Liver (tissue), 8 donors: ENCODE measurements at regions not wholly inside any gene's neighbourhood (a gene's known extent, or its start where the extent isn't known, plus 50 kb on each side); places are given as distances from the start of the nearest gene placed in this dataset.

Source experiments
- DNase-seq: peaks from one replicate; pipeline ENCODE4 v3.0.0-alpha.2; 2017; ENCODE audit warnings: low spot score
- H3K27ac ChIP-seq, 2 donors: one replicate each; pipeline ENCODE4 v1.7.0; 2013; ENCODE audit warnings: inconsistent platforms in 2 of 2, low read length in 2 of 2, control low read depth in 1 of 2, low read depth in 1 of 2, mild to moderate bottlenecking in 1 of 2
- H3K27me3 ChIP-seq, 4 donors: one replicate each; pipeline versions ENCODE4 v1.6.1 to v1.7.0; 2013; ENCODE audit warnings: low read length in 3 of 4, inconsistent platforms in 1 of 4, mild to moderate bottlenecking in 1 of 4, moderate library complexity in 1 of 4; ENCODE audit not compliant: control insufficient read depth in 4 of 4, insufficient read depth in 4 of 4
- H3K36me3 ChIP-seq, 4 donors: one replicate each; pipeline versions ENCODE4 v1.6.1 to v1.7.0; 2013; ENCODE audit warnings: low read length in 3 of 4, mild to moderate bottlenecking in 3 of 4, low read depth in 1 of 4, moderate library complexity in 1 of 4; ENCODE audit not compliant: control insufficient read depth in 4 of 4, insufficient read depth in 3 of 4
- H3K4me1 ChIP-seq, 4 donors: one replicate each; pipeline versions ENCODE4 v1.6.1 to v1.7.0; 2013; ENCODE audit warnings: low read length in 3 of 4, mild to moderate bottlenecking in 3 of 4, moderate library complexity in 1 of 4; ENCODE audit not compliant: control insufficient read depth in 4 of 4, insufficient read depth in 4 of 4
- H3K4me3 ChIP-seq, 3 donors: one replicate each; pipeline versions ENCODE4 v1.6.1 to v1.7.0; 2013; ENCODE audit warnings: low read length in 3 of 3, control low read depth in 1 of 3, low read depth in 1 of 3, mild to moderate bottlenecking in 1 of 3
- H3K9ac ChIP-seq, 2 donors: one replicate each; pipeline ENCODE4 v1.7.0; 2013; ENCODE audit warnings: low read length in 2 of 2, mild to moderate bottlenecking in 2 of 2, moderate library complexity in 2 of 2, control low read depth in 1 of 2, low read depth in 1 of 2
- H3K9me3 ChIP-seq, 4 donors: one replicate each; pipeline versions ENCODE4 v1.6.1 to v1.7.0; 2013; ENCODE audit warnings: low read length in 3 of 4; ENCODE audit not compliant: control insufficient read depth in 4 of 4
- EGR1 ChIP-seq, 2 donors: IDR thresholded peaks; 2 replicates each; pipeline ENCODE4 v1.6.1; 2016 to 2018; ENCODE audit warnings: antibody characterized with exemption in 2 of 2, low read depth in 2 of 2
- FOXA1 ChIP-seq: IDR thresholded peaks from 2 replicates; pipeline ENCODE4 v1.6.1; 2016; ENCODE audit warnings: antibody characterized with exemption
- HNF4A ChIP-seq, 2 donors: conservative IDR thresholded peaks; 2 replicates each; pipeline ENCODE4 v1.6.1; 2016; ENCODE audit warnings: antibody characterized with exemption in 2 of 2, mild to moderate bottlenecking in 2 of 2
- HNF4G ChIP-seq: IDR thresholded peaks from 2 replicates; pipeline ENCODE4 v1.6.1; 2016; ENCODE audit warnings: antibody characterized with exemption
- JUND ChIP-seq, 2 donors: IDR thresholded peaks; 2 replicates each; pipeline ENCODE4 v1.6.1; 2016; ENCODE audit warnings: antibody characterized with exemption in 2 of 2
- RAD21 ChIP-seq, 2 donors: IDR thresholded peaks; 2 replicates each; pipeline ENCODE4 v1.6.1; 2016; ENCODE audit warnings: antibody characterized with exemption in 2 of 2, mild to moderate bottlenecking in 2 of 2
- RXRA ChIP-seq, 2 donors: IDR thresholded peaks; 2 replicates each; pipeline ENCODE4 v1.6.1; 2017 to 2018; ENCODE audit warnings: antibody characterized with exemption in 2 of 2, mild to moderate bottlenecking in 1 of 2
- SP1 ChIP-seq: IDR thresholded peaks from 2 replicates; pipeline ENCODE4 v1.6.1; 2018; ENCODE audit warnings: antibody characterized with exemption, mild to moderate bottlenecking
- TAF1 ChIP-seq: conservative IDR thresholded peaks from 2 replicates; pipeline ENCODE4 v1.6.1; 2016; ENCODE audit warnings: antibody characterized with exemption, mild to moderate bottlenecking
- YY1 ChIP-seq: IDR thresholded peaks from 2 replicates; pipeline ENCODE4 v1.6.1; 2016; ENCODE audit warnings: antibody characterized with exemption, mild to moderate bottlenecking
- WGBS: extraction: QIAGEN DNeasy Blood & Tissue Kit; methylation state at CpG from one replicate; pipeline ENCODE4 v1.1.7; 2013; 5-methylcytosine and 5-hydroxymethylcytosine counted together
- TF ChIP-seq, protein P1 (sequence below): IDR thresholded peaks from 2 replicates; pipeline ENCODE4 v1.6.1; 2016; ENCODE audit warnings: antibody characterized with exemption
- TF ChIP-seq, protein P2 (sequence below): IDR thresholded peaks from 2 replicates; pipeline ENCODE4 v1.6.1; 2016; ENCODE audit warnings: antibody characterized with exemption, mild to moderate bottlenecking
- TF ChIP-seq, protein P3 (sequence below): fragments of 150-350 bp; IDR thresholded peaks from 2 replicates; pipeline ENCODE4 v1.5.1; 2017; ENCODE audit warnings: improper control_type of control experiment, low read depth, low read length; ENCODE audit not compliant: missing input control
- TF ChIP-seq, protein P4 (sequence below): IDR thresholded peaks from 2 replicates; pipeline ENCODE4 v1.6.1; 2016; ENCODE audit warnings: antibody characterized with exemption
- donor health status: healthy.
- donor health status: healthy.
- donor health status: healthy.
- donor health status: healthy.
- donor health status: healthy.

DNA sequence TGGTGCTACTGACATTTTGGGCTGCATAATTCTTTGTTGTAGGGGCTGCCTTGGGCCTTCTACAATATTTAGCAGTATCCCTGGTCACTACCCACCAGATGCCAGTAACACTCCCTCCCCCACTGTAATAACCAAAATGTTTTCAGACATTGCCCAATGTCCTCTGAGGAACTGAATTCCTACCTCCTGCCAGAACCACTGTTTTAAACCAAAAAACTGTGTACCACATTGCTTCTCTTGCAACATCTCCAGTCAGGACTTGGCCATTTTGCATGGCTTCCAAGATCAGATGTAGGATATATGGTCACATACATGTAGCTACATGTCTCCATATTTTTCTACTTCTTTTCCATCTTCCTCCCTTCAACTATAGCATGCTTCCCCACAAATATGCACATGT is 97.4 kb upstream of the IFNGR1 start:
- TF ChIP-seq FOXA1 = no peak
- TF ChIP-seq, protein P1, sequence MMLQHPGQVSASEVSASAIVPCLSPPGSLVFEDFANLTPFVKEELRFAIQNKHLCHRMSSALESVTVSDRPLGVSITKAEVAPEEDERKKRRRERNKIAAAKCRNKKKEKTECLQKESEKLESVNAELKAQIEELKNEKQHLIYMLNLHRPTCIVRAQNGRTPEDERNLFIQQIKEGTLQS = no peak
- TF ChIP-seq EGR1 (IDR thresholded peaks at IDR 0.05; ENCODE audit: low read depth in 2 of 2) = no peak
- TF ChIP-seq, protein P2, sequence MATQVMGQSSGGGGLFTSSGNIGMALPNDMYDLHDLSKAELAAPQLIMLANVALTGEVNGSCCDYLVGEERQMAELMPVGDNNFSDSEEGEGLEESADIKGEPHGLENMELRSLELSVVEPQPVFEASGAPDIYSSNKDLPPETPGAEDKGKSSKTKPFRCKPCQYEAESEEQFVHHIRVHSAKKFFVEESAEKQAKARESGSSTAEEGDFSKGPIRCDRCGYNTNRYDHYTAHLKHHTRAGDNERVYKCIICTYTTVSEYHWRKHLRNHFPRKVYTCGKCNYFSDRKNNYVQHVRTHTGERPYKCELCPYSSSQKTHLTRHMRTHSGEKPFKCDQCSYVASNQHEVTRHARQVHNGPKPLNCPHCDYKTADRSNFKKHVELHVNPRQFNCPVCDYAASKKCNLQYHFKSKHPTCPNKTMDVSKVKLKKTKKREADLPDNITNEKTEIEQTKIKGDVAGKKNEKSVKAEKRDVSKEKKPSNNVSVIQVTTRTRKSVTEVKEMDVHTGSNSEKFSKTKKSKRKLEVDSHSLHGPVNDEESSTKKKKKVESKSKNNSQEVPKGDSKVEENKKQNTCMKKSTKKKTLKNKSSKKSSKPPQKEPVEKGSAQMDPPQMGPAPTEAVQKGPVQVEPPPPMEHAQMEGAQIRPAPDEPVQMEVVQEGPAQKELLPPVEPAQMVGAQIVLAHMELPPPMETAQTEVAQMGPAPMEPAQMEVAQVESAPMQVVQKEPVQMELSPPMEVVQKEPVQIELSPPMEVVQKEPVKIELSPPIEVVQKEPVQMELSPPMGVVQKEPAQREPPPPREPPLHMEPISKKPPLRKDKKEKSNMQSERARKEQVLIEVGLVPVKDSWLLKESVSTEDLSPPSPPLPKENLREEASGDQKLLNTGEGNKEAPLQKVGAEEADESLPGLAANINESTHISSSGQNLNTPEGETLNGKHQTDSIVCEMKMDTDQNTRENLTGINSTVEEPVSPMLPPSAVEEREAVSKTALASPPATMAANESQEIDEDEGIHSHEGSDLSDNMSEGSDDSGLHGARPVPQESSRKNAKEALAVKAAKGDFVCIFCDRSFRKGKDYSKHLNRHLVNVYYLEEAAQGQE = no peak
- TF ChIP-seq SP1 = no peak
- no peak for TF ChIP-seq RXRA (IDR thresholded peaks at IDR 0.05)
- no peak for TF ChIP-seq TAF1
- Histone ChIP-seq H3K27ac (no peak overlapping the region), H3K9me3 (no peaks in the 10 kb centered on the region), H3K4me3 (no peak overlapping the region), H3K9ac (no peak overlapping the region), H3K4me1 (peaks cover 0 to 10% (median 4%) of the 10 kb centered on the region in 4 donors), H3K27me3 (no peaks in the 10 kb centered on the region), H3K36me3 (no peaks in the 10 kb centered on the region)
- DNase-seq = no peak

DNA sequence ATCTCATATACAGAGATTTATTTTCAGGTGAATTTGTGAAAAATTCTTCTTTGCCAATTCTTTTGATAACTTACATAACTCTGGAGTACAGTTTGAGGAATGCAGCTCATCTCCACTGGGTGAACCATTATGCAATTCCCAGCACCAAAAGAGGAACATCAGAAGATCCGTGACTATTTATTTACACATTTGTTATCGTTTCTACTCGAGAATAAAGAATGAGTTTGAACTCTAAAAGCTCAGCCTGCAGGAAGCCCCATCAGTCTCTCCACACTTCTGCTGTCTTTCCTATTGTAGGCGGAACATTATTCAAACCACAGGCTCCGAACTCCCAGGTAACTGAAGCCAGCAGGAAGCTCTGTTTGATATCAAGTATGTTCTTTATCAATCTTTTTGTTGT is 95.9 kb upstream of the IFNGR1 start:
- no peak for TF ChIP-seq RXRA (IDR thresholded peaks at IDR 0.05)
- TF ChIP-seq, protein P3, sequence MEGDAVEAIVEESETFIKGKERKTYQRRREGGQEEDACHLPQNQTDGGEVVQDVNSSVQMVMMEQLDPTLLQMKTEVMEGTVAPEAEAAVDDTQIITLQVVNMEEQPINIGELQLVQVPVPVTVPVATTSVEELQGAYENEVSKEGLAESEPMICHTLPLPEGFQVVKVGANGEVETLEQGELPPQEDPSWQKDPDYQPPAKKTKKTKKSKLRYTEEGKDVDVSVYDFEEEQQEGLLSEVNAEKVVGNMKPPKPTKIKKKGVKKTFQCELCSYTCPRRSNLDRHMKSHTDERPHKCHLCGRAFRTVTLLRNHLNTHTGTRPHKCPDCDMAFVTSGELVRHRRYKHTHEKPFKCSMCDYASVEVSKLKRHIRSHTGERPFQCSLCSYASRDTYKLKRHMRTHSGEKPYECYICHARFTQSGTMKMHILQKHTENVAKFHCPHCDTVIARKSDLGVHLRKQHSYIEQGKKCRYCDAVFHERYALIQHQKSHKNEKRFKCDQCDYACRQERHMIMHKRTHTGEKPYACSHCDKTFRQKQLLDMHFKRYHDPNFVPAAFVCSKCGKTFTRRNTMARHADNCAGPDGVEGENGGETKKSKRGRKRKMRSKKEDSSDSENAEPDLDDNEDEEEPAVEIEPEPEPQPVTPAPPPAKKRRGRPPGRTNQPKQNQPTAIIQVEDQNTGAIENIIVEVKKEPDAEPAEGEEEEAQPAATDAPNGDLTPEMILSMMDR = no peak
- H3K9me3 ChIP-seq = no peaks in the 10 kb centered on the region
- no peak for DNase-seq

DNA sequence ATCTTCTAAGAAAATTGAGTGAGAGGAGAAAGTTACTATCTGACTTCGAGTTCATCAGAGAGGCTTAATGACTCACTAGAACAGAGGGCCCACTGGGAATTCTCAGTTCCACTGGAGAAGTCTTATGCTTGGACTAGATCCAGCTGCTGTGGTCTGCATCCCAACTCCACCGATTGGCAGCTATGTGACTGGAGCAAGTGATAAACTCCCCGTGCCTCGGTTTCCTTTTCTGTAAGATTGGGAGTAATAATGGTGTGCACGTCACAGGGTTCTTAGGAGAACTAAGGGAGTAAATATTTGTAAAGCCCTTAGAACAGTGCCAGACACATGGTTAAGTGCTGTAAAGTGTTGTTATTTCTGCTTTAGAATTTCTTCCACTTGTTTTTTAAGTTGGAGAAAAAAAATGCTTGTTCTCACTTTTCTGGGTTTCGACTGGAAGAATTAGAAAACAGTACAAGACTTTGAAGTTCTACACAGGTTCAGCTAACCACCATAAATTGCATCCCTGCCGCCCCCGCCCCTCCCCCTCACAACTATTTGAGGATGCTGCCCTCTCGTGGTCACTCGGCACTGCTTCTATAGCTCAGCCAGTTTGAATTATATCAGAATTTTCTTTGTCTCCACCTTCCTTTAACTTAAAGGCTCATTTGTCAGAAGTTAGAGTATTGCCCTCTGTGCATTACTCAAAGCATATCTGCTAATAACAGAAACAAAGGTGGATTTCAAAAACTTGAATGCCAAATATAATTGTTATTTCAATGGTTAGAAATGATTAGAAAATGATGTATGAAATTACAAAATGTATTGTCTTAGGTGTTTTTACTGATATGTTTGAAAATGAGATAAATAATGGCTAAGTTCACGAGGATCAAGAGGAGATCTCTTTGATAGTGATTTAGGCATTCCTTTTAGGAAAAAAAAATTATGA is 95.0 kb upstream of the IFNGR1 start:
- no peak overlapping the region for H3K4me3 ChIP-seq
- peak; percentile 67 for DNase-seq
- H3K4me1 ChIP-seq = peaks cover 0 to 15% (median 4%) of the 10 kb centered on the region in 4 donors
- no peak overlapping the region for H3K9ac ChIP-seq
- 18% methylated on average over 11 of the region's 11 CpGs for WGBS
- no peaks in the 10 kb centered on the region for H3K27me3 ChIP-seq
- H3K9me3 ChIP-seq = no peaks in the 10 kb centered on the region
- no peak overlapping the region for H3K27ac ChIP-seq
- no peaks in the 10 kb centered on the region for H3K36me3 ChIP-seq
- no peak for TF ChIP-seq TAF1
- TF ChIP-seq HNF4A (conservative IDR thresholded peaks at IDR 0.05) = peak in 1 of 2 donors; percentile 5
- TF ChIP-seq, protein P3 = peak; percentile 86
- no peak for TF ChIP-seq YY1
- no peak for TF ChIP-seq RXRA (IDR thresholded peaks at IDR 0.05)
- no peak for TF ChIP-seq SP1
- TF ChIP-seq RAD21 (IDR thresholded peaks at IDR 0.05) = peak; percentile 80 to 87
- TF ChIP-seq HNF4G = no peak
- TF ChIP-seq, protein P4, sequence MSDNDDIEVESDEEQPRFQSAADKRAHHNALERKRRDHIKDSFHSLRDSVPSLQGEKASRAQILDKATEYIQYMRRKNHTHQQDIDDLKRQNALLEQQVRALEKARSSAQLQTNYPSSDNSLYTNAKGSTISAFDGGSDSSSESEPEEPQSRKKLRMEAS = peak; percentile 28
- peak in 1 of 2 donors; percentile 40 for TF ChIP-seq EGR1 (IDR thresholded peaks at IDR 0.05; ENCODE audit: low read depth in 2 of 2)
- no peak for TF ChIP-seq JUND (IDR thresholded peaks at IDR 0.05)

More for the DNA sequence above, 95.9 kb upstream of the IFNGR1 start:
- Histone ChIP-seq H3K36me3 (no peaks in the 10 kb centered on the region), H3K27me3 (no peaks in the 10 kb centered on the region), H3K4me1 (peaks cover 0 to 10% (median 4%) of the 10 kb centered on the region in 4 donors), H3K4me3 (no peak overlapping the region), H3K27ac (no peak overlapping the region), H3K9ac (no peak overlapping the region)
- WGBS = 34% methylated on average over 5 of the region's 5 CpGs
